ENCODE measurements at regions not wholly inside any gene's neighbourhood (a gene's known extent, or its start where the extent isn't known, plus 50 kb on each side); places are given as distances from the start of the nearest gene placed in this dataset.
"Not testable (repeated sequence)": the region's sequence is repeated elsewhere in the genome, so short reads cannot be mapped to it uniquely, and the experiment has no call there.

- H3K9me3 ChIP-seq; H3K4me1 ChIP-seq; FAIRE-seq; H3K4me3 ChIP-seq; ATAC-seq; H3K36me3 ChIP-seq; H3K27me3 ChIP-seq; H3K27ac ChIP-seq; intact Hi-C loops (cut with DNase I): not testable (repeated sequence)
- WGBS, 2 donors: 68 to 81% methylated on average over 2 of the region's 2 CpGs
- peak in 1 of 6 donors; percentile 88 for DNase-seq
Measured at GRCh38 chr2:87428452-87429130, 319.3 kb upstream of the PLGLB2 start.

- FAIRE-seq; H3K27ac ChIP-seq; H3K4me3 ChIP-seq; intact Hi-C loops (cut with DNase I); H3K4me1 ChIP-seq; ATAC-seq; H3K27me3 ChIP-seq; H3K36me3 ChIP-seq; H3K9me3 ChIP-seq: not testable (repeated sequence)
- DNase-seq: peak in 1 of 6 donors; percentile 74
- WGBS, 2 donors: 79 to 81% methylated on average over 8 to 9 of the region's 9 CpGs
Measured at GRCh38 chr2:87429206-87429930, 318.5 kb upstream of the PLGLB2 start.

DNA sequence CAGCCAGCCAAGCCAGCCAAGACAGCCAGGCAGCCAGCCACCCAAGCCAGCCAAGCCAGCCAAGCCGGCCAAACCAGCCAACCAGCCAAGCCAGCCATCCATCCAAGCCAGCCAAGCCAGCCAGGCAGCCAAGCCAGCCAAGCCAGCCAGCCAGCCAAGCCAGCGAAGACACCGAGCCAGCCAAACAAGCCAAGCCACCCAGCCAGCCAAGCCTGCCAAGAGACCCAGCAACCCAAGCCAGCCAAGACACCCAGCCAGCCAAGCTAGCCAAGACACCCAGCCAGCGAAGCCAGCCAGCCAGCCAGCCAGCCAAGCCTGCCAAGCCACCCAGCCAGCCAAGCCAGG, 318.0 kb upstream of the PLGLB2 start:
- FAIRE-seq; H3K4me3 ChIP-seq; H3K27ac ChIP-seq; H3K4me1 ChIP-seq; ATAC-seq; H3K27me3 ChIP-seq; intact Hi-C loops (cut with DNase I); H3K9me3 ChIP-seq; H3K36me3 ChIP-seq: not testable (repeated sequence)
- WGBS, 2 donors: 68 to 80% methylated on average over 1 to 3 of the region's 4 CpGs
- DNase-seq: peak in 1 of 6 donors; percentile 65

DNA sequence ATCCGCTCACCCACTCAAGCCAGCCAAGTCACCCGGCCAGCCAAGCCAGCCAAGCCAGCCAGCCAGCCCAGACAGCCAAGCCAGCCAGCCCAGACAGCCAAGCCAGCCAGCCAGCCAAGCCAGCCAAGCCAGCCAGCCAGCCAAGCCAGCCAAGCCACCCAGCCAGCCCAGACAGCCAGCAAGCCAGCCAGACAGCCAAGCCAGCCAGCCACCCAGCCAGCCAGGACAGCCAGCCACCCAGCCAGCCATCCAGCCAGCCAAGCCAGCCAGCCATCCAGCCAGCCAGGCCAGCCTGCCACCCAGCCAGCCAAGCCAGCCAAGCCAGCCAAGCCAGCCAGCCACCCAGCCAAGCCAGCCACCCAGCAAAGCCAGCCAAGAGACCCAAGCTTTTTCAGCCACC, 316.8 kb upstream of the PLGLB2 start:
- H3K27me3 ChIP-seq; H3K36me3 ChIP-seq; H3K27ac ChIP-seq; FAIRE-seq; ATAC-seq; intact Hi-C loops (cut with DNase I); H3K4me3 ChIP-seq; H3K4me1 ChIP-seq; H3K9me3 ChIP-seq: not testable (repeated sequence)
- peak in 1 of 6 donors; percentile 81 for DNase-seq
- no CpG with 5 or more reads among the region's 2 CpGs for WGBS, 2 donors

GRCh38 chr2:87432711-87433453, 315.0 kb upstream of the PLGLB2 start:
- DNase-seq; ATAC-seq; H3K36me3 ChIP-seq; H3K27me3 ChIP-seq; H3K4me3 ChIP-seq; H3K27ac ChIP-seq; FAIRE-seq; H3K9me3 ChIP-seq; H3K4me1 ChIP-seq; intact Hi-C loops (cut with DNase I): not testable (repeated sequence)
- 29 to 33% methylated on average over 1 of the region's 2 CpGs for WGBS, 2 donors

GRCh38 chr2:87436007-87436406, 311.9 kb upstream of the PLGLB2 start:
- FAIRE-seq; ATAC-seq; intact Hi-C loops (cut with DNase I); H3K4me1 ChIP-seq; H3K4me3 ChIP-seq; H3K36me3 ChIP-seq; H3K27me3 ChIP-seq; H3K27ac ChIP-seq; H3K9me3 ChIP-seq; DNase-seq: not testable (repeated sequence)
- 85 to 86% methylated on average over 3 of the region's 4 CpGs for WGBS, 2 donors

GRCh38 chr2:87437701-87438260, 310.1 kb upstream of the PLGLB2 start:
- H3K4me3 ChIP-seq; DNase-seq; H3K36me3 ChIP-seq; intact Hi-C loops (cut with DNase I); H3K27ac ChIP-seq; FAIRE-seq; H3K9me3 ChIP-seq; H3K4me1 ChIP-seq; H3K27me3 ChIP-seq: not testable (repeated sequence)
- 30 to 43% methylated on average over 3 of the region's 4 CpGs for WGBS, 2 donors
- ATAC-seq: peak in 3 of 4 donors; percentile 21 to 27 (median 26)

GRCh38 chr2:87438780-87439454, 309.0 kb upstream of the PLGLB2 start:
- not testable (repeated sequence) for H3K36me3 ChIP-seq

GRCh38 chr2:87439617-87440204, 308.2 kb upstream of the PLGLB2 start:
- H3K27ac ChIP-seq; DNase-seq; H3K4me3 ChIP-seq; H3K36me3 ChIP-seq; H3K27me3 ChIP-seq; ATAC-seq; FAIRE-seq; intact Hi-C loops (cut with DNase I); H3K4me1 ChIP-seq; H3K9me3 ChIP-seq: not testable (repeated sequence)
- 71 to 75% methylated on average over 6 to 7 of the region's 7 CpGs for WGBS, 2 donors

More at GRCh38 chr2:87438780-87439454, 309.0 kb upstream of the PLGLB2 start:
- intact Hi-C loops (cut with DNase I); H3K4me1 ChIP-seq; FAIRE-seq; H3K4me3 ChIP-seq; H3K27ac ChIP-seq; DNase-seq; H3K27me3 ChIP-seq; H3K9me3 ChIP-seq: not testable (repeated sequence)
- ATAC-seq: peak in 2 of 4 donors; percentile 41 to 50
- 78 to 92% methylated on average over 6 of the region's 6 CpGs for WGBS, 2 donors

DNA sequence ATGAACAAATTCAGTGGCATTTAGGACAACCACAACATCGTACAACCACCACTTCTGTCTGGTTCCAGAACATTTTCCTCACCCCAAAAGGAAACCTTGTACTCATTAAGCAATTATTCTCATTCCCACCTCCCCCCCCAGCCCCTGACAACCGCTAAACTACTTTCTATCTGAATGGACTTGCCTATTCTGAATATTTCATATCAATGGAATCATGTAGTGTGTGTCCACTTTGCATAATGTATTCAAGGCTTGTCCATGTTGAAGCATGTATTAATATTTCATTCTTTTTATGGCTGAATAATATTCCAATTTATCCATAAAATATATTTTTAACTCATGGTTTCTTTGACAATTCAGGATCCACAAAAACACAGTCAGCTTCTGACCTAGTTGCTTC, 307.2 kb upstream of the PLGLB2 start:
- intact Hi-C loops (cut with DNase I); ATAC-seq: not testable (repeated sequence)

DNA sequence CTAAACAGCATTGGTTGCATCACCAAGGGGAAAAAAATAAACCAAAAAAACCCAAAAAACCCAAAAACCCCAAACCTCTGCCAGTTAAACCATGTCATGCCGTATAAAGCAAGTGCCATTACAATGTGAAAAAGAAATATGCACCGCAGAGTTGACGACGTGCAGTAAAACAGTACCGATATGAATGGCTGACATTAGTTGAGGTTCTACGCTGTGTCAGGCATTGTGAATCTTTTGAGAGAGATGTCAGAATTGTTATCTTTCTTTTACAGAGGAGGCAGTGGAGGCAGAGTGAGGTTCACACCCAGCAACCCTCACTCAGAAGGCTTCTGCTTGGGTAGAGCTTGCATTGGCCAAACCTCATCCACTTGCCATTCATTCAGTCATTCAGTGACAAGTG, 306.5 kb upstream of the PLGLB2 start:
- H3K4me1 ChIP-seq; DNase-seq; FAIRE-seq; intact Hi-C loops (cut with DNase I); ATAC-seq; H3K9me3 ChIP-seq; H3K4me3 ChIP-seq; H3K27me3 ChIP-seq; H3K36me3 ChIP-seq; H3K27ac ChIP-seq: not testable (repeated sequence)
- WGBS, 2 donors: 85 to 93% methylated on average over 6 of the region's 6 CpGs

More for the DNA sequence above, 307.2 kb upstream of the PLGLB2 start:
- 81 to 88% methylated on average over 2 of the region's 2 CpGs for WGBS, 2 donors
- not testable (repeated sequence) for DNase-seq, H3K9me3 ChIP-seq, H3K4me3 ChIP-seq, FAIRE-seq, H3K4me1 ChIP-seq, H3K27me3 ChIP-seq, H3K36me3 ChIP-seq, H3K27ac ChIP-seq

Data from pancreas (tissue), 10 donors.